ENCODE measurements at regions not wholly inside any gene's neighbourhood (a gene's known extent, or its start where the extent isn't known, plus 50 kb on each side); places are given as distances from the start of the nearest gene placed in this dataset.

DNA sequence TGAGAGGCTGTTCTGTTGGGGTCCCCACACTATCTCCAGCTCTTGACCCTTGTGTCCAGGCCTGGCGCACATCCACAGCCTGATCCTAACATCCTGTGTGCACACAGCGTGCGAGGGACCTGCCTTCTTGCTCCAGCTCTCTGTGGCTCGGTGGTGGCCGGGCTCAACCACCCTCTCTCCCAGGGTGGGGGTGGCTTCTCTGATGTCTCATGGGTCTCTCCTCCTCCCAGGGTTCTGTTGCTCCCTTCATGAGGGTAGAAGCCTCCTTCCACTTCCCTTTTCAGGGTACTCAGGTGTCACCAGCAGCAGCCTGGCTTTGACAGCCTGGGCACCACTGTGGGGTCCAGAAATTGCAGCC is 196.9 kb upstream of the RAB6C start:
- TF ChIP-seq, protein P1, sequence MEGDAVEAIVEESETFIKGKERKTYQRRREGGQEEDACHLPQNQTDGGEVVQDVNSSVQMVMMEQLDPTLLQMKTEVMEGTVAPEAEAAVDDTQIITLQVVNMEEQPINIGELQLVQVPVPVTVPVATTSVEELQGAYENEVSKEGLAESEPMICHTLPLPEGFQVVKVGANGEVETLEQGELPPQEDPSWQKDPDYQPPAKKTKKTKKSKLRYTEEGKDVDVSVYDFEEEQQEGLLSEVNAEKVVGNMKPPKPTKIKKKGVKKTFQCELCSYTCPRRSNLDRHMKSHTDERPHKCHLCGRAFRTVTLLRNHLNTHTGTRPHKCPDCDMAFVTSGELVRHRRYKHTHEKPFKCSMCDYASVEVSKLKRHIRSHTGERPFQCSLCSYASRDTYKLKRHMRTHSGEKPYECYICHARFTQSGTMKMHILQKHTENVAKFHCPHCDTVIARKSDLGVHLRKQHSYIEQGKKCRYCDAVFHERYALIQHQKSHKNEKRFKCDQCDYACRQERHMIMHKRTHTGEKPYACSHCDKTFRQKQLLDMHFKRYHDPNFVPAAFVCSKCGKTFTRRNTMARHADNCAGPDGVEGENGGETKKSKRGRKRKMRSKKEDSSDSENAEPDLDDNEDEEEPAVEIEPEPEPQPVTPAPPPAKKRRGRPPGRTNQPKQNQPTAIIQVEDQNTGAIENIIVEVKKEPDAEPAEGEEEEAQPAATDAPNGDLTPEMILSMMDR (IDR thresholded peaks at IDR 0.05): no peak
- no peak for TF ChIP-seq POLR2A (IDR thresholded peaks at IDR 0.05)

Data from lower leg skin (tissue), 3 donors.